ENCODE measurements at regions not wholly inside any gene's neighbourhood (a gene's known extent, or its start where the extent isn't known, plus 50 kb on each side); places are given as distances from the start of the nearest gene placed in this dataset.
"Not testable (repeated sequence)": the region's sequence is repeated elsewhere in the genome, so short reads cannot be mapped to it uniquely, and the experiment has no call there.

DNA sequence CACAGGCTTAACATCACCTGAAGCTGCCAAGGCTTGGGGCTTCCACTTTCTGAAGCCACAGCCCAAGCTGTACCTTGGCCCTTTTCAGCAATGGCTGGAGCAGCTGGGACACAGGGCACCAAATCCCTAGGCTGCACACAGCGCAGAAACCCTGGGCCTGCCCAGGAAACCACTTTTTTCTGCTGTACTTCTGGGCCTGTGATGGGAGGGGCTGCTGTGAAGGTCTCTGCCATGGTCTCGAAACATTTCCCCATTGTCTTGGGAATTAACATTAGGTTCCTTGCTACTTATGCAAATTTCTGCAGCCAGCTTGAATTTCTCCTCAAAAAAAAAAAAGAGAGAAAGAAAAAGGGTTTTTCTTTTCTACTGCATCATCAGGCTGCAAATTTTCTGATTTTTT, 219.1 kb downstream of the RPL10L start:
- BruUV-seq (replicated peaks) = no TSS peak
- H3K9me3 ChIP-seq (ENCODE audit: low read length) = 0 out of 2 replicates have a peak, but pooled peaks cover 5% of the 10 kb centered on the region
- H3K4me3 ChIP-seq (ENCODE audit: low read depth, low read length, poor library complexity, severe bottlenecking) = no peak overlapping the region
- H3K4me1 ChIP-seq (ENCODE audit: insufficient read depth, low read length, poor library complexity, severe bottlenecking) = no peaks in the 10 kb centered on the region
- no peaks in the 10 kb centered on the region for H3K79me2 ChIP-seq (ENCODE audit: insufficient read depth, low read depth, low read length)
- H4K20me1 ChIP-seq (ENCODE audit: insufficient read depth, low read length) = no peaks in the 10 kb centered on the region
- ChIA-PET POLR2A (no interaction called here), CTCF (ENCODE audit: unreplicated experiment) (no interaction called here)
- no peak overlapping the region for H3K4me2 ChIP-seq (ENCODE audit: low read length)
- intact Hi-C loops (cut with micrococcal nuclease; ENCODE audit: unreplicated experiment) = no loop called here
- no peaks in the 10 kb centered on the region for H3K9me2 ChIP-seq (ENCODE audit: insufficient read depth, low read length)
- no peak for DNase-seq (ENCODE audit: low spot score)
- H3K36me3 ChIP-seq (ENCODE audit: insufficient read depth, low read length) = no peaks in the 10 kb centered on the region
- H3K27ac ChIP-seq (ENCODE audit: low read depth, low read length, poor library complexity, severe bottlenecking) = no peak overlapping the region
- no peak for TF ChIP-seq EZH2phosphoT487 (IDR thresholded peaks at IDR 0.05; ENCODE audit: borderline replicate concordance, low read depth, low read length)
- TF ChIP-seq, protein P1, sequence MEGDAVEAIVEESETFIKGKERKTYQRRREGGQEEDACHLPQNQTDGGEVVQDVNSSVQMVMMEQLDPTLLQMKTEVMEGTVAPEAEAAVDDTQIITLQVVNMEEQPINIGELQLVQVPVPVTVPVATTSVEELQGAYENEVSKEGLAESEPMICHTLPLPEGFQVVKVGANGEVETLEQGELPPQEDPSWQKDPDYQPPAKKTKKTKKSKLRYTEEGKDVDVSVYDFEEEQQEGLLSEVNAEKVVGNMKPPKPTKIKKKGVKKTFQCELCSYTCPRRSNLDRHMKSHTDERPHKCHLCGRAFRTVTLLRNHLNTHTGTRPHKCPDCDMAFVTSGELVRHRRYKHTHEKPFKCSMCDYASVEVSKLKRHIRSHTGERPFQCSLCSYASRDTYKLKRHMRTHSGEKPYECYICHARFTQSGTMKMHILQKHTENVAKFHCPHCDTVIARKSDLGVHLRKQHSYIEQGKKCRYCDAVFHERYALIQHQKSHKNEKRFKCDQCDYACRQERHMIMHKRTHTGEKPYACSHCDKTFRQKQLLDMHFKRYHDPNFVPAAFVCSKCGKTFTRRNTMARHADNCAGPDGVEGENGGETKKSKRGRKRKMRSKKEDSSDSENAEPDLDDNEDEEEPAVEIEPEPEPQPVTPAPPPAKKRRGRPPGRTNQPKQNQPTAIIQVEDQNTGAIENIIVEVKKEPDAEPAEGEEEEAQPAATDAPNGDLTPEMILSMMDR (conservative IDR thresholded peaks at IDR 0.05; ENCODE audit: low read length) = no peak
- H2AFZ ChIP-seq (ENCODE audit: low read length) = no peak overlapping the region

DNA sequence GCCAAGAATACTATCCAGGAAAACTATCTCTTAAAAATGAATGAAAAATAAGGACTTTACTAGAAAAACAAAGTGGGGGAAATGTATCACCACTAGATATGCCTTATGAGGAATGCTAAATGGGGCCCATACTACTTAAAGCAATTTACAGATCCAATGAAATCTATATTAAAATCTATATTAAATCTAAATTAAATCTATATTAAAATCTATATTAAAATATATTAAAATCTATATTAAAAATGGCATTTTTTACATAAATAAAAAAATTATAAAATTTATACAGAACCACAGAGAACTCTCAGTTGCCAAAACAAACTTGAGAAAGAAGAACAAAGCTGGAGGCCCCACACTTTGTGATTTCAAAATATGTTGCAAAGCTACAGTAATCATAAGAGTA, 234.5 kb downstream of the RPL10L start:
- no peak for DNase-seq (ENCODE audit: low spot score)
- no peaks in the 10 kb centered on the region for H4K20me1 ChIP-seq (ENCODE audit: insufficient read depth, low read length)
- no peaks in the 10 kb centered on the region for H3K4me1 ChIP-seq (ENCODE audit: insufficient read depth, low read length, poor library complexity, severe bottlenecking)
- no peak overlapping the region for H3K27ac ChIP-seq (ENCODE audit: low read depth, low read length, poor library complexity, severe bottlenecking)
- H3K79me2 ChIP-seq (ENCODE audit: insufficient read depth, low read depth, low read length) = no peaks in the 10 kb centered on the region
- H3K4me3 ChIP-seq (ENCODE audit: low read depth, low read length, poor library complexity, severe bottlenecking) = no peak overlapping the region
- ChIA-PET POLR2A (no interaction called here), CTCF (ENCODE audit: unreplicated experiment) (no interaction called here)
- H3K9me2 ChIP-seq (ENCODE audit: insufficient read depth, low read length) = no peaks in the 10 kb centered on the region
- intact Hi-C loops (cut with micrococcal nuclease; ENCODE audit: unreplicated experiment) = no loop called here
- no TSS peak for BruUV-seq (replicated peaks)
- no peaks in the 10 kb centered on the region for H3K36me3 ChIP-seq (ENCODE audit: insufficient read depth, low read length)
- TF ChIP-seq, protein P1 (conservative IDR thresholded peaks at IDR 0.05; ENCODE audit: low read length) = no peak
- no peak for TF ChIP-seq EZH2phosphoT487 (IDR thresholded peaks at IDR 0.05; ENCODE audit: borderline replicate concordance, low read depth, low read length)
- 0 out of 2 replicates have a peak, but pooled peaks cover 5% of the 10 kb centered on the region for H3K9me3 ChIP-seq (ENCODE audit: low read length)
- H3K4me2 ChIP-seq (ENCODE audit: low read length) = no peak overlapping the region
- H2AFZ ChIP-seq (ENCODE audit: low read length) = no peak overlapping the region

DNA sequence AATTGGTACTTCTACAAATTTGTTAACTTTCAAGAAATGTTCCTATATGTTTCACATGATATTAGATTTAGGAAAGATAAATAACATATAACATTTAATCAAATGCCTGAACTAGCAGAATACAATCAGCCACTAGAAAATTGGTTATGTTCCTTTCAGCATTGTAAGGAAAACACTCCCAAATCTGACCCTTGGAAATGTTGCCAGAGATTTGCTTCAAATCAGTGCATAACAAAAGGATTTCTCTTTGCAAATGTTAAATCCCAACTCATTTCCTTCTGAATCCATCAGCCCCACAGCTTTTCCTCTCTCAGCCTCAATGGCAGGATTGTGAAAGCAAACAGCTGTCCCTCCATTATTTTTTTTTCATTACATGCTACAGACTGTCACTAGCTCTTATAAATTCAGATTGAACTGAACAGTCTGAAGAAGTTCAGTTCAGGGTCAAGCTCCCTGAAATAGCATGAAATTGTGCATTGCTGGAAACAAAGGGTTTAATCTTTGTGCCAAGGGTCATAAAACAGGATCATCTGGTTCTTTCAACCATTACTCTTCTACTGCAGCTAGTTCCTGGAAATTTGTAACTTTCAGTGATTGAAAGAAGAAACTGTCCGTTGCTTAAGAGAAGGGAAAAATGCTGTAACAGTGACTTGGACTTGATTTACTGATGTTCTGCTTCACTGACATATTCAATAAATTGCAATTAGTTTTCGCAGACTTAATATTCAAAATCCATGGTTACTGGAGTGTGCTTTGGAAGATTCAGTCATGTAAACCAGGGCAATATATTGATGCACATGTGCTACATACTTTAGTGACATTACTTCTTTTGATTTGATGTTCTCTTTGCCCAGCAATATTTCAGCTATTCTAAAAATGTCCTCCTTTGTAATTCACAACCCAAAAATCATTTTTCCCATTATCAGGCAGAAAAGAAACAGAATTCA, 246.4 kb downstream of the RPL10L start:
- Histone ChIP-seq H3K4me1 (ENCODE audit: insufficient read depth, low read length, poor library complexity, severe bottlenecking) (no peaks in the 10 kb centered on the region), H3K79me2 (ENCODE audit: insufficient read depth, low read depth, low read length) (no peaks in the 10 kb centered on the region), H3K27ac (ENCODE audit: low read depth, low read length, poor library complexity, severe bottlenecking) (no peak overlapping the region), H3K36me3 (ENCODE audit: insufficient read depth, low read length) (no peaks in the 10 kb centered on the region), H3K4me2 (ENCODE audit: low read length) (no peak overlapping the region), H3K9me3 (ENCODE audit: low read length) (no peaks in the 10 kb centered on the region), H4K20me1 (ENCODE audit: insufficient read depth, low read length) (no peaks in the 10 kb centered on the region), H3K4me3 (ENCODE audit: low read depth, low read length, poor library complexity, severe bottlenecking) (no peak overlapping the region), H3K9me2 (ENCODE audit: insufficient read depth, low read length) (no peaks in the 10 kb centered on the region), H2AFZ (ENCODE audit: low read length) (no peak overlapping the region)
- intact Hi-C loops (cut with micrococcal nuclease; ENCODE audit: unreplicated experiment) = no loop called here
- DNase-seq (ENCODE audit: low spot score) = no peak
- no TSS peak for BruUV-seq (replicated peaks)
- TF ChIP-seq, protein P1 (conservative IDR thresholded peaks at IDR 0.05; ENCODE audit: low read length) = no peak
- no peak for TF ChIP-seq EZH2phosphoT487 (IDR thresholded peaks at IDR 0.05; ENCODE audit: borderline replicate concordance, low read depth, low read length)
- ChIA-PET CTCF (ENCODE audit: unreplicated experiment) (no interaction called here), POLR2A (no interaction called here)

DNA sequence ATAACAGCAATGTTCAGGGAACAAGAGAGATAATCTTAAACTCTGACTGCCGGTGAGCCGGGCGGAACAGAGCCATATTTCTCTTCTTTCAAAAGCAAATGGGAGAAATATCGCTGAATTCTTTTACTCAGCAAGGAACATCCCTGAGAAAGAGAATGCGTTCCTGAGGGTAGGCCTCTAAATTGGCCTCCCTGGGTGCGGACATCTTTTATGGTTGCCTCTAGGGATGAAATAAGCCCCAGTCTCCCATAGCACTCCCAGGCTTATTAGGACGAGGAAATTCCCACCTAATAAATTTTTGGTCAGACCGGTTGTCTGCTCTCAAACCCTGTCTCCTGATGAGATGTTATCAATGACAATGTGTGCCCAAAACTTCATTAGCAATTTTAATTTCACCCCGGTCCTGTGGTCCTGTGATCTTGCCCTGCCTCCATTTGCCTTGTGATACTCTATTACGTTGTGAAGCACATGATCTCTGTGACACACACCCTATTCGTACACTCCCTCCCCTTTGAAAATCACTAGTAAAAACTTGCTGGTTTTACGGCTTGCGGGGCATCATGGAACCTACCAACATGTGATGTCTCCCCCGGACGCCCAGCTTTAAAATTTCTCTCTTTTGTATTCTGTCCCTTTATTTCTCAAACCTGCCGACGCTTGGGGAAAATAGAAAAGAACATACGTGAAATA, 249.4 kb downstream of the RPL10L start:
- CTCF ChIA-PET (ENCODE audit: unreplicated experiment); H3K4me3 ChIP-seq (ENCODE audit: low read depth, low read length, poor library complexity, severe bottlenecking); H3K79me2 ChIP-seq (ENCODE audit: insufficient read depth, low read depth, low read length); H3K9me3 ChIP-seq (ENCODE audit: low read length); H3K36me3 ChIP-seq (ENCODE audit: insufficient read depth, low read length); intact Hi-C loops (cut with micrococcal nuclease; ENCODE audit: unreplicated experiment); H3K4me2 ChIP-seq (ENCODE audit: low read length); H3K4me1 ChIP-seq (ENCODE audit: insufficient read depth, low read length, poor library complexity, severe bottlenecking); POLR2A ChIA-PET; DNase-seq (ENCODE audit: low spot score); BruUV-seq (replicated peaks); H3K9me2 ChIP-seq (ENCODE audit: insufficient read depth, low read length); H4K20me1 ChIP-seq (ENCODE audit: insufficient read depth, low read length); H2AFZ ChIP-seq (ENCODE audit: low read length); H3K27ac ChIP-seq (ENCODE audit: low read depth, low read length, poor library complexity, severe bottlenecking): not testable (repeated sequence)
